Neural cell (in vitro differentiated cells): ENCODE measurements at regions not wholly inside any gene's neighbourhood (a gene's known extent, or its start where the extent isn't known, plus 50 kb on each side); places are given as distances from the start of the nearest gene placed in this dataset.

ENCODE experiments used
- H2AFZ ChIP-seq: fragments of 200-600, 300-800 bp; sonication (generic), shearing (Covaris generic); 2 replicates; pipeline ENCODE4 v1.6.0; 2014; ENCODE audit warnings: low read depth, mild to moderate bottlenecking, antibody characterized with exemption, low read length, moderate library complexity
- H3F3A ChIP-seq: fragments of 200-600 bp; shearing (Covaris generic); 2 replicates; pipeline ENCODE4 v1.6.1; 2016; ENCODE audit warnings: mild to moderate bottlenecking, moderate library complexity, mixed read lengths, antibody characterized with exemption, low read length; ENCODE audit not compliant: insufficient read depth, poor library complexity, severe bottlenecking
- H3K27ac ChIP-seq: fragments of 200-600, 300-800 bp; sonication (generic), shearing (Covaris generic); 2 replicates; pipeline ENCODE4 v1.5.1; 2014; ENCODE audit warnings: mild to moderate bottlenecking, low read length, moderate library complexity
- H3K27me3 ChIP-seq: fragments of 300-800, 200-600 bp; sonication (generic), shearing (Covaris generic); 2 replicates; pipeline ENCODE4 v1.6.0; 2014; ENCODE audit warnings: mild to moderate bottlenecking, low read depth, low read length, moderate library complexity; ENCODE audit not compliant: insufficient read depth
- H3K36me3 ChIP-seq: fragments of 300-800, 200-600 bp; sonication (generic), shearing (Covaris generic); 2 replicates; pipeline ENCODE4 v1.5.1; 2014; ENCODE audit warnings: mild to moderate bottlenecking, antibody characterized with exemption, low read length, moderate library complexity; ENCODE audit not compliant: insufficient read depth
- H3K4me2 ChIP-seq: fragments of 300-800, 200-600 bp; sonication (generic), shearing (Covaris generic); 2 replicates; pipeline ENCODE4 v1.6.0; 2014; ENCODE audit warnings: mild to moderate bottlenecking, low read length
- H3K4me3 ChIP-seq: fragments of 300-800, 200-600 bp; sonication (generic), shearing (Covaris generic); 2 replicates; pipeline ENCODE4 v1.5.1; 2014; ENCODE audit warnings: mild to moderate bottlenecking, low read length, moderate library complexity
- H3K79me2 ChIP-seq: fragments of 200-600 bp; shearing (Covaris generic); replicated peaks from 2 replicates; pipeline ENCODE4 v1.6.0; 2014; ENCODE audit warnings: mild to moderate bottlenecking, low read length, moderate library complexity; ENCODE audit not compliant: insufficient read depth
- H3K9ac ChIP-seq: fragments of 300-800, 200-600 bp; sonication (generic), shearing (Covaris generic); 2 replicates; pipeline ENCODE4 v1.6.1; 2016; ENCODE audit warnings: mild to moderate bottlenecking, low read length, mixed read lengths
- H3K9me2 ChIP-seq: fragments of 200-600 bp; shearing (Covaris generic); 2 replicates; pipeline ENCODE4 v1.6.1; 2016; ENCODE audit warnings: mild to moderate bottlenecking, low read length, mixed read lengths; ENCODE audit not compliant: insufficient read depth
- H3K9me3 ChIP-seq: fragments of 200-600, 300-800 bp; sonication (generic), shearing (Covaris generic); 2 replicates; pipeline ENCODE4 v1.6.1; 2016; ENCODE audit warnings: mild to moderate bottlenecking, mixed run types, low read length, moderate library complexity, mixed read lengths
- H4K20me1 ChIP-seq: fragments of 200-600 bp; shearing (Covaris generic); 2 replicates; pipeline ENCODE4 v1.6.1; 2016; ENCODE audit warnings: mild to moderate bottlenecking, mixed run types; ENCODE audit not compliant: insufficient read depth
- CTCF ChIP-seq: fragments of 450-650 bp; IDR thresholded peaks from 2 replicates; pipeline ENCODE4 v1.5.1; 2014; ENCODE audit warnings: antibody characterized with exemption, mild to moderate bottlenecking, moderate library complexity; ENCODE audit not compliant: poor library complexity, severe bottlenecking
- EP300 ChIP-seq: fragments of 450-650 bp; conservative IDR thresholded peaks from 2 replicates; pipeline ENCODE4 v1.6.1; 2014; ENCODE audit warnings: antibody characterized with exemption, mild to moderate bottlenecking, moderate library complexity; ENCODE audit not compliant: poor library complexity, severe bottlenecking
- EZH2 ChIP-seq: fragments of 200-600, 300-800 bp; shearing (Covaris generic), sonication (generic); IDR thresholded peaks from 2 replicates; pipeline ENCODE4 v1.6.1; 2014; ENCODE audit warnings: antibody characterized with exemption, low read length, borderline replicate concordance, mild to moderate bottlenecking; ENCODE audit not compliant: insufficient read depth, poor library complexity, severe bottlenecking
- MXI1 ChIP-seq: fragments of 450-650 bp; conservative IDR thresholded peaks from 2 replicates; pipeline ENCODE4 v1.6.1; 2014; ENCODE audit warnings: antibody characterized with exemption, mild to moderate bottlenecking; ENCODE audit not compliant: poor library complexity, severe bottlenecking
- POLR2AphosphoS5 ChIP-seq: IDR thresholded peaks from 2 replicates; pipeline ENCODE4 v1.6.1; 2012
- RAD21 ChIP-seq: fragments of 450-650 bp; conservative IDR thresholded peaks from 2 replicates; pipeline ENCODE4 v1.6.1; 2014; ENCODE audit warnings: antibody characterized with exemption, mild to moderate bottlenecking, moderate library complexity
- SMC3 ChIP-seq: fragments of 450-650 bp; conservative IDR thresholded peaks from 2 replicates; pipeline ENCODE4 v1.6.1; 2014; ENCODE audit warnings: antibody characterized with exemption, mild to moderate bottlenecking, moderate library complexity; ENCODE audit not compliant: poor library complexity
- TAF1 ChIP-seq: IDR thresholded peaks from 2 replicates; pipeline ENCODE4 v1.6.1; 2012; ENCODE audit warnings: low read depth
- TF ChIP-seq, protein P1 (sequence below): IDR thresholded peaks from 2 replicates; pipeline ENCODE4 v1.6.1; 2012; ENCODE audit warnings: borderline replicate concordance

- H3K79me2 ChIP-seq: no peaks in the 10 kb centered on the region
- no peaks in the 10 kb centered on the region for H3K9me2 ChIP-seq
- no peaks in the 10 kb centered on the region for H3K36me3 ChIP-seq
- H3K9me3 ChIP-seq: peaks cover 4% of the 10 kb centered on the region
- H2AFZ ChIP-seq: no peak overlapping the region
- H3K4me3 ChIP-seq: no peak overlapping the region
- no peaks in the 10 kb centered on the region for H3F3A ChIP-seq
- no peak overlapping the region for H3K4me2 ChIP-seq
- H3K27ac ChIP-seq: no peak overlapping the region
- H4K20me1 ChIP-seq: no peaks in the 10 kb centered on the region
- no peak overlapping the region for H3K9ac ChIP-seq
- no peaks in the 10 kb centered on the region for H3K27me3 ChIP-seq
- TF ChIP-seq SMC3 (no peak), RAD21 (no peak), CTCF (no peak), EP300 (no peak), MXI1 (no peak), TAF1 (no peak), EZH2 (no peak), POLR2AphosphoS5 (no peak)
- TF ChIP-seq, protein P1, sequence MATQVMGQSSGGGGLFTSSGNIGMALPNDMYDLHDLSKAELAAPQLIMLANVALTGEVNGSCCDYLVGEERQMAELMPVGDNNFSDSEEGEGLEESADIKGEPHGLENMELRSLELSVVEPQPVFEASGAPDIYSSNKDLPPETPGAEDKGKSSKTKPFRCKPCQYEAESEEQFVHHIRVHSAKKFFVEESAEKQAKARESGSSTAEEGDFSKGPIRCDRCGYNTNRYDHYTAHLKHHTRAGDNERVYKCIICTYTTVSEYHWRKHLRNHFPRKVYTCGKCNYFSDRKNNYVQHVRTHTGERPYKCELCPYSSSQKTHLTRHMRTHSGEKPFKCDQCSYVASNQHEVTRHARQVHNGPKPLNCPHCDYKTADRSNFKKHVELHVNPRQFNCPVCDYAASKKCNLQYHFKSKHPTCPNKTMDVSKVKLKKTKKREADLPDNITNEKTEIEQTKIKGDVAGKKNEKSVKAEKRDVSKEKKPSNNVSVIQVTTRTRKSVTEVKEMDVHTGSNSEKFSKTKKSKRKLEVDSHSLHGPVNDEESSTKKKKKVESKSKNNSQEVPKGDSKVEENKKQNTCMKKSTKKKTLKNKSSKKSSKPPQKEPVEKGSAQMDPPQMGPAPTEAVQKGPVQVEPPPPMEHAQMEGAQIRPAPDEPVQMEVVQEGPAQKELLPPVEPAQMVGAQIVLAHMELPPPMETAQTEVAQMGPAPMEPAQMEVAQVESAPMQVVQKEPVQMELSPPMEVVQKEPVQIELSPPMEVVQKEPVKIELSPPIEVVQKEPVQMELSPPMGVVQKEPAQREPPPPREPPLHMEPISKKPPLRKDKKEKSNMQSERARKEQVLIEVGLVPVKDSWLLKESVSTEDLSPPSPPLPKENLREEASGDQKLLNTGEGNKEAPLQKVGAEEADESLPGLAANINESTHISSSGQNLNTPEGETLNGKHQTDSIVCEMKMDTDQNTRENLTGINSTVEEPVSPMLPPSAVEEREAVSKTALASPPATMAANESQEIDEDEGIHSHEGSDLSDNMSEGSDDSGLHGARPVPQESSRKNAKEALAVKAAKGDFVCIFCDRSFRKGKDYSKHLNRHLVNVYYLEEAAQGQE: no peak
Measured at GRCh38 chr17:17422217-17422610, 54.6 kb upstream of the MED9 start.

DNA sequence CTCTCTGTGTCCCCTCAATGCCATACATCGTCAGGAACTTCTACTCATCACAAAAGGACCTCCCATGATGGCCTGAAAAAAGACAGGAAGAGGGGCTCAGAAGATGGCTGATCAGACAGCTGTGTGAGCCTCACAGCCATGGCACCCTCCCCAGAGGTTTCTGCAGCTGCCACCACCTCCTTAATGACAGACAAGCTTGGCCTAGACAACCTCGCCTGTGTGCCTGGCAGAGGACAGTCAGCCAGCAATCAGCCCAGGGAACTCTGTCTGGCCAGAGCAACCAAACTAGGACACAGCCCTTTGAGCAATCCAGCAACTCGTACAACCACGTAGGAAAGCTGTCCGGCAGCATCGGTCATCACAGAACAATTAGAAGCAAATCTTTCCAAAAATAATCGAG lies 54.2 kb upstream of the MED9 start:
- Histone ChIP-seq H3K36me3 (no peaks in the 10 kb centered on the region), H3K9me2 (no peaks in the 10 kb centered on the region), H3K4me3 (no peak overlapping the region), H4K20me1 (no peaks in the 10 kb centered on the region), H3F3A (no peaks in the 10 kb centered on the region), H3K27me3 (no peaks in the 10 kb centered on the region), H3K9me3 (peaks cover 4% of the 10 kb centered on the region), H2AFZ (no peak overlapping the region), H3K9ac (no peak overlapping the region), H3K4me2 (no peak overlapping the region), H3K79me2 (no peaks in the 10 kb centered on the region), H3K27ac (no peak overlapping the region)
- TF ChIP-seq CTCF (no peak), POLR2AphosphoS5 (no peak), TAF1 (no peak), MXI1 (no peak), EZH2 (no peak), RAD21 (no peak), EP300 (no peak), SMC3 (no peak)
- TF ChIP-seq, protein P1: no peak
